Liver (tissue), 8 donors: ENCODE measurements at regions not wholly inside any gene's neighbourhood (a gene's known extent, or its start where the extent isn't known, plus 50 kb on each side); places are given as distances from the start of the nearest gene placed in this dataset.

Experiments
- DNase-seq: peaks from one replicate; pipeline ENCODE4 v3.0.0-alpha.2; 2017; ENCODE audit warnings: low spot score
- H3K27ac ChIP-seq, 2 donors: one replicate each; pipeline ENCODE4 v1.7.0; 2013; ENCODE audit warnings: inconsistent platforms in 2 of 2, low read length in 2 of 2, control low read depth in 1 of 2, low read depth in 1 of 2, mild to moderate bottlenecking in 1 of 2
- H3K27me3 ChIP-seq, 4 donors: one replicate each; pipeline versions ENCODE4 v1.6.1 to v1.7.0; 2013; ENCODE audit warnings: low read length in 3 of 4, inconsistent platforms in 1 of 4, mild to moderate bottlenecking in 1 of 4, moderate library complexity in 1 of 4; ENCODE audit not compliant: control insufficient read depth in 4 of 4, insufficient read depth in 4 of 4
- H3K36me3 ChIP-seq, 4 donors: one replicate each; pipeline versions ENCODE4 v1.6.1 to v1.7.0; 2013; ENCODE audit warnings: low read length in 3 of 4, mild to moderate bottlenecking in 3 of 4, low read depth in 1 of 4, moderate library complexity in 1 of 4; ENCODE audit not compliant: control insufficient read depth in 4 of 4, insufficient read depth in 3 of 4
- H3K4me1 ChIP-seq, 4 donors: one replicate each; pipeline versions ENCODE4 v1.6.1 to v1.7.0; 2013; ENCODE audit warnings: low read length in 3 of 4, mild to moderate bottlenecking in 3 of 4, moderate library complexity in 1 of 4; ENCODE audit not compliant: control insufficient read depth in 4 of 4, insufficient read depth in 4 of 4
- H3K4me3 ChIP-seq, 3 donors: one replicate each; pipeline versions ENCODE4 v1.6.1 to v1.7.0; 2013; ENCODE audit warnings: low read length in 3 of 3, control low read depth in 1 of 3, low read depth in 1 of 3, mild to moderate bottlenecking in 1 of 3
- H3K9ac ChIP-seq, 2 donors: one replicate each; pipeline ENCODE4 v1.7.0; 2013; ENCODE audit warnings: low read length in 2 of 2, mild to moderate bottlenecking in 2 of 2, moderate library complexity in 2 of 2, control low read depth in 1 of 2, low read depth in 1 of 2
- H3K9me3 ChIP-seq, 4 donors: one replicate each; pipeline versions ENCODE4 v1.6.1 to v1.7.0; 2013; ENCODE audit warnings: low read length in 3 of 4; ENCODE audit not compliant: control insufficient read depth in 4 of 4
- EGR1 ChIP-seq, 2 donors: IDR thresholded peaks; 2 replicates each; pipeline ENCODE4 v1.6.1; 2016 to 2018; ENCODE audit warnings: antibody characterized with exemption in 2 of 2, low read depth in 2 of 2
- FOXA1 ChIP-seq: IDR thresholded peaks from 2 replicates; pipeline ENCODE4 v1.6.1; 2016; ENCODE audit warnings: antibody characterized with exemption
- FOXA2 ChIP-seq: IDR thresholded peaks from 2 replicates; pipeline ENCODE4 v1.6.1; 2016; ENCODE audit warnings: antibody characterized with exemption
- GABPA ChIP-seq, 2 donors: IDR thresholded peaks in 1 of 2; conservative IDR thresholded peaks in 1 of 2; 2 replicates each; pipeline ENCODE4 v1.6.1; 2016; ENCODE audit warnings: antibody characterized with exemption in 2 of 2, mild to moderate bottlenecking in 1 of 2, moderate library complexity in 1 of 2
- HNF4A ChIP-seq, 2 donors: conservative IDR thresholded peaks; 2 replicates each; pipeline ENCODE4 v1.6.1; 2016; ENCODE audit warnings: antibody characterized with exemption in 2 of 2, mild to moderate bottlenecking in 2 of 2
- HNF4G ChIP-seq: IDR thresholded peaks from 2 replicates; pipeline ENCODE4 v1.6.1; 2016; ENCODE audit warnings: antibody characterized with exemption
- JUND ChIP-seq, 2 donors: IDR thresholded peaks; 2 replicates each; pipeline ENCODE4 v1.6.1; 2016; ENCODE audit warnings: antibody characterized with exemption in 2 of 2
- MAX ChIP-seq: IDR thresholded peaks from 2 replicates; pipeline ENCODE4 v1.6.1; 2016; ENCODE audit warnings: antibody characterized with exemption
- NR2F2 ChIP-seq: IDR thresholded peaks from 2 replicates; pipeline ENCODE4 v1.6.1; 2016; ENCODE audit warnings: antibody characterized with exemption
- RAD21 ChIP-seq, 2 donors: IDR thresholded peaks; 2 replicates each; pipeline ENCODE4 v1.6.1; 2016; ENCODE audit warnings: antibody characterized with exemption in 2 of 2, mild to moderate bottlenecking in 2 of 2
- RXRA ChIP-seq, 2 donors: IDR thresholded peaks; 2 replicates each; pipeline ENCODE4 v1.6.1; 2017 to 2018; ENCODE audit warnings: antibody characterized with exemption in 2 of 2, mild to moderate bottlenecking in 1 of 2
- SP1 ChIP-seq: IDR thresholded peaks from 2 replicates; pipeline ENCODE4 v1.6.1; 2018; ENCODE audit warnings: antibody characterized with exemption, mild to moderate bottlenecking
- TAF1 ChIP-seq: conservative IDR thresholded peaks from 2 replicates; pipeline ENCODE4 v1.6.1; 2016; ENCODE audit warnings: antibody characterized with exemption, mild to moderate bottlenecking
- YY1 ChIP-seq: IDR thresholded peaks from 2 replicates; pipeline ENCODE4 v1.6.1; 2016; ENCODE audit warnings: antibody characterized with exemption, mild to moderate bottlenecking
- ZBTB33 ChIP-seq: IDR thresholded peaks from 2 replicates; pipeline ENCODE4 v1.6.1; 2016; ENCODE audit warnings: antibody characterized with exemption
- WGBS: extraction: QIAGEN DNeasy Blood & Tissue Kit; methylation state at CpG from one replicate; pipeline ENCODE4 v1.1.7; 2013; 5-methylcytosine and 5-hydroxymethylcytosine counted together
- TF ChIP-seq, protein P1 (sequence below): IDR thresholded peaks from 2 replicates; pipeline ENCODE4 v1.6.1; 2016; ENCODE audit warnings: antibody characterized with exemption
- TF ChIP-seq, protein P2 (sequence below): fragments of 150-350 bp; IDR thresholded peaks from 2 replicates; pipeline ENCODE4 v1.5.1; 2017; ENCODE audit warnings: improper control_type of control experiment, low read depth, low read length; ENCODE audit not compliant: missing input control
- TF ChIP-seq, protein P3 (sequence below): IDR thresholded peaks from 2 replicates; pipeline ENCODE4 v1.6.1; 2016; ENCODE audit warnings: antibody characterized with exemption, mild to moderate bottlenecking
- donor health status: healthy.
- donor health status: healthy.
- donor health status: healthy.
- donor health status: healthy.
- donor health status: healthy.

- no peak overlapping the region for H3K4me3 ChIP-seq
- H3K27ac ChIP-seq: no peak overlapping the region
- TF ChIP-seq HNF4G (no peak), EGR1 (IDR thresholded peaks at IDR 0.05; ENCODE audit: low read depth in 2 of 2) (no peak)
- H3K4me1 ChIP-seq: no peaks in the 10 kb centered on the region
- DNase-seq: no peak
- H3K9me3 ChIP-seq: no peaks in the 10 kb centered on the region
- WGBS: 88% methylated on average over 11 of the region's 11 CpGs
- no peak overlapping the region for H3K9ac ChIP-seq
- no peaks in the 10 kb centered on the region for H3K27me3 ChIP-seq
- H3K36me3 ChIP-seq: no peaks in the 10 kb centered on the region
Observed at GRCh38 chr7:348480-348844, 58.5 kb downstream of the FOXL3 start.

DNA sequence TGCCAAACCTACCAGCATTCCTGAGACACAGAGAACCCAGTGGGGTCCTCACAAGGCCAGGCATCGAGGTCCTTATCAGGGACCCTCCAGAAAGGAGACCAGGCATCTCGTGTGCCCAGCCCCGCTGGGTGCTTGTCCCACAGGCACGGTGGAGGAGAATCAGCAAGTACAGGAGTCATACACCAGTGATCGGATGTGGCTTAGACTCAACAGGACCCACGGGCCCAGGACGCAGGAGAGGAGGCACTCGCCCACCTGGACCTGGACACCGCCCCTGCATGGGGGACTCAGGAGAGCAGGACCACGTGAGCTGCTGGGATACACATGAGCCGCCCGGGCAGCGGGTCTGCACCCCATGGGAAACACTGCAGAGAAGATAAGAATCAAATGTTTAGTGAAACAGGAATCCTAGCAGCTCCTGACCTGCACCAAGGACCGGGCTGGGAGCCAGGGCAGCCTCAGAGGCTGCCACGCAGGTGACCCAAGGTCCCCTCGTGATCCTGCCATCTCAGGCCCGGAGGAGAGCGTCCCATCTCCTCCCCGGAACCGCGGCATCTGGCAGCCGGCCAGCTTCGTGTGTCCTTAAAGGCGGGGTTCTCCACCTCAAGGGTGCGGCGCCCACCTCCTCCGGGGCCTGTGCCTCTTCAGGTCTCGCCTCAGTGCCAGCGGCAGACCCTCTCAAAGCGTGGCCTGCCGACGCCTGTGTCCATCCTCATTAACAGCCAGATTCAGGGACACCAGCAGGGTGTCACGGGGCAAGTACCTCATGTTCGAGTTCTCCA is 59.2 kb downstream of the FOXL3 start:
- WGBS: 91% methylated on average over 34 of the region's 34 CpGs
- TF ChIP-seq RAD21 (IDR thresholded peaks at IDR 0.05): no peak
- no peak for TF ChIP-seq HNF4A (conservative IDR thresholded peaks at IDR 0.05)
- TF ChIP-seq, protein P1, sequence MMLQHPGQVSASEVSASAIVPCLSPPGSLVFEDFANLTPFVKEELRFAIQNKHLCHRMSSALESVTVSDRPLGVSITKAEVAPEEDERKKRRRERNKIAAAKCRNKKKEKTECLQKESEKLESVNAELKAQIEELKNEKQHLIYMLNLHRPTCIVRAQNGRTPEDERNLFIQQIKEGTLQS: no peak
- TF ChIP-seq, protein P2, sequence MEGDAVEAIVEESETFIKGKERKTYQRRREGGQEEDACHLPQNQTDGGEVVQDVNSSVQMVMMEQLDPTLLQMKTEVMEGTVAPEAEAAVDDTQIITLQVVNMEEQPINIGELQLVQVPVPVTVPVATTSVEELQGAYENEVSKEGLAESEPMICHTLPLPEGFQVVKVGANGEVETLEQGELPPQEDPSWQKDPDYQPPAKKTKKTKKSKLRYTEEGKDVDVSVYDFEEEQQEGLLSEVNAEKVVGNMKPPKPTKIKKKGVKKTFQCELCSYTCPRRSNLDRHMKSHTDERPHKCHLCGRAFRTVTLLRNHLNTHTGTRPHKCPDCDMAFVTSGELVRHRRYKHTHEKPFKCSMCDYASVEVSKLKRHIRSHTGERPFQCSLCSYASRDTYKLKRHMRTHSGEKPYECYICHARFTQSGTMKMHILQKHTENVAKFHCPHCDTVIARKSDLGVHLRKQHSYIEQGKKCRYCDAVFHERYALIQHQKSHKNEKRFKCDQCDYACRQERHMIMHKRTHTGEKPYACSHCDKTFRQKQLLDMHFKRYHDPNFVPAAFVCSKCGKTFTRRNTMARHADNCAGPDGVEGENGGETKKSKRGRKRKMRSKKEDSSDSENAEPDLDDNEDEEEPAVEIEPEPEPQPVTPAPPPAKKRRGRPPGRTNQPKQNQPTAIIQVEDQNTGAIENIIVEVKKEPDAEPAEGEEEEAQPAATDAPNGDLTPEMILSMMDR: no peak
- no peak for TF ChIP-seq YY1
- no peak for TF ChIP-seq SP1
- TF ChIP-seq, protein P3, sequence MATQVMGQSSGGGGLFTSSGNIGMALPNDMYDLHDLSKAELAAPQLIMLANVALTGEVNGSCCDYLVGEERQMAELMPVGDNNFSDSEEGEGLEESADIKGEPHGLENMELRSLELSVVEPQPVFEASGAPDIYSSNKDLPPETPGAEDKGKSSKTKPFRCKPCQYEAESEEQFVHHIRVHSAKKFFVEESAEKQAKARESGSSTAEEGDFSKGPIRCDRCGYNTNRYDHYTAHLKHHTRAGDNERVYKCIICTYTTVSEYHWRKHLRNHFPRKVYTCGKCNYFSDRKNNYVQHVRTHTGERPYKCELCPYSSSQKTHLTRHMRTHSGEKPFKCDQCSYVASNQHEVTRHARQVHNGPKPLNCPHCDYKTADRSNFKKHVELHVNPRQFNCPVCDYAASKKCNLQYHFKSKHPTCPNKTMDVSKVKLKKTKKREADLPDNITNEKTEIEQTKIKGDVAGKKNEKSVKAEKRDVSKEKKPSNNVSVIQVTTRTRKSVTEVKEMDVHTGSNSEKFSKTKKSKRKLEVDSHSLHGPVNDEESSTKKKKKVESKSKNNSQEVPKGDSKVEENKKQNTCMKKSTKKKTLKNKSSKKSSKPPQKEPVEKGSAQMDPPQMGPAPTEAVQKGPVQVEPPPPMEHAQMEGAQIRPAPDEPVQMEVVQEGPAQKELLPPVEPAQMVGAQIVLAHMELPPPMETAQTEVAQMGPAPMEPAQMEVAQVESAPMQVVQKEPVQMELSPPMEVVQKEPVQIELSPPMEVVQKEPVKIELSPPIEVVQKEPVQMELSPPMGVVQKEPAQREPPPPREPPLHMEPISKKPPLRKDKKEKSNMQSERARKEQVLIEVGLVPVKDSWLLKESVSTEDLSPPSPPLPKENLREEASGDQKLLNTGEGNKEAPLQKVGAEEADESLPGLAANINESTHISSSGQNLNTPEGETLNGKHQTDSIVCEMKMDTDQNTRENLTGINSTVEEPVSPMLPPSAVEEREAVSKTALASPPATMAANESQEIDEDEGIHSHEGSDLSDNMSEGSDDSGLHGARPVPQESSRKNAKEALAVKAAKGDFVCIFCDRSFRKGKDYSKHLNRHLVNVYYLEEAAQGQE: no peak
- no peak for TF ChIP-seq FOXA1
- TF ChIP-seq RXRA (IDR thresholded peaks at IDR 0.05): no peak
- no peak for TF ChIP-seq EGR1 (IDR thresholded peaks at IDR 0.05; ENCODE audit: low read depth in 2 of 2)
- no peak for TF ChIP-seq TAF1
- no peak for TF ChIP-seq NR2F2
- no peak for TF ChIP-seq JUND (IDR thresholded peaks at IDR 0.05)
- no peak for TF ChIP-seq FOXA2
- no peak for TF ChIP-seq HNF4G
- no peak for TF ChIP-seq GABPA (IDR thresholded peaks at IDR 0.05 in 1 of 2, conservative IDR thresholded peaks at IDR 0.05 in 1 of 2)
- TF ChIP-seq ZBTB33: no peak
- no peak for TF ChIP-seq MAX
- Histone ChIP-seq H3K4me1 (no peaks in the 10 kb centered on the region), H3K4me3 (no peak overlapping the region), H3K27me3 (no peaks in the 10 kb centered on the region), H3K9ac (no peak overlapping the region), H3K9me3 (no peaks in the 10 kb centered on the region), H3K27ac (no peak overlapping the region), H3K36me3 (no peaks in the 10 kb centered on the region)
- DNase-seq: no peak
